GM18517 (cell line): ENCODE measurements at regions not wholly inside any gene's neighbourhood (a gene's known extent, or its start where the extent isn't known, plus 50 kb on each side); places are given as distances from the start of the nearest gene placed in this dataset.

ENCODE experiments used
- ATAC-seq: cut with Tn5 transposase; IDR thresholded peaks from one replicate; pipeline ENCODE4 v1.9.1; 2021; ENCODE audit warnings: mild to moderate bottlenecking, moderate library complexity; ENCODE audit not compliant: unreplicated experiment

- no peak for ATAC-seq
Observed at GRCh38 chr12:91394903-91395302, 212.3 kb upstream of the DCN start.

- ATAC-seq = no peak
Observed at GRCh38 chr12:91388573-91388972, 206.0 kb upstream of the DCN start.

- ATAC-seq = no peak
Observed at GRCh38 chr12:91387461-91388134, 205.0 kb upstream of the DCN start.

- ATAC-seq = no peak
Observed at GRCh38 chr12:91384806-91385205, 202.2 kb upstream of the DCN start.

- no peak for ATAC-seq
Observed at GRCh38 chr12:91384366-91384765, 201.7 kb upstream of the DCN start.

- no peak for ATAC-seq
Observed at GRCh38 chr12:91383099-91383498, 200.5 kb upstream of the DCN start.

GRCh38 chr12:91382081-91382543 is 199.5 kb upstream of the DCN start:
- peak; percentile 80 for ATAC-seq

GRCh38 chr12:91381309-91381804 is 198.7 kb upstream of the DCN start:
- peak; percentile 61 for ATAC-seq

GRCh38 chr12:91380631-91381030 is 198.0 kb upstream of the DCN start:
- no peak for ATAC-seq

- no peak for ATAC-seq
Observed at GRCh38 chr12:91379051-91379775, 196.6 kb upstream of the DCN start.

- no peak for ATAC-seq
Observed at GRCh38 chr12:91377436-91377835, 194.8 kb upstream of the DCN start.

GRCh38 chr12:91373086-91373485 is 190.5 kb upstream of the DCN start:
- ATAC-seq = no peak

- no peak for ATAC-seq
Observed at GRCh38 chr12:91370086-91370868, 187.7 kb upstream of the DCN start.

GRCh38 chr12:91368613-91369012 is 186.0 kb upstream of the DCN start:
- no peak for ATAC-seq

GRCh38 chr12:91367234-91367849 is 184.7 kb upstream of the DCN start:
- ATAC-seq = no peak

GRCh38 chr12:91364471-91365184 is 182.0 kb upstream of the DCN start:
- ATAC-seq = no peak

GRCh38 chr12:91361864-91362263 is 179.2 kb upstream of the DCN start:
- ATAC-seq = no peak

- no peak for ATAC-seq
Observed at GRCh38 chr12:91357381-91357780, 174.8 kb upstream of the DCN start.

GRCh38 chr12:91356405-91356804 is 173.8 kb upstream of the DCN start:
- ATAC-seq = no peak
